ENCODE measurements at regions not wholly inside any gene's neighbourhood (a gene's known extent, or its start where the extent isn't known, plus 50 kb on each side); places are given as distances from the start of the nearest gene placed in this dataset.

DNA sequence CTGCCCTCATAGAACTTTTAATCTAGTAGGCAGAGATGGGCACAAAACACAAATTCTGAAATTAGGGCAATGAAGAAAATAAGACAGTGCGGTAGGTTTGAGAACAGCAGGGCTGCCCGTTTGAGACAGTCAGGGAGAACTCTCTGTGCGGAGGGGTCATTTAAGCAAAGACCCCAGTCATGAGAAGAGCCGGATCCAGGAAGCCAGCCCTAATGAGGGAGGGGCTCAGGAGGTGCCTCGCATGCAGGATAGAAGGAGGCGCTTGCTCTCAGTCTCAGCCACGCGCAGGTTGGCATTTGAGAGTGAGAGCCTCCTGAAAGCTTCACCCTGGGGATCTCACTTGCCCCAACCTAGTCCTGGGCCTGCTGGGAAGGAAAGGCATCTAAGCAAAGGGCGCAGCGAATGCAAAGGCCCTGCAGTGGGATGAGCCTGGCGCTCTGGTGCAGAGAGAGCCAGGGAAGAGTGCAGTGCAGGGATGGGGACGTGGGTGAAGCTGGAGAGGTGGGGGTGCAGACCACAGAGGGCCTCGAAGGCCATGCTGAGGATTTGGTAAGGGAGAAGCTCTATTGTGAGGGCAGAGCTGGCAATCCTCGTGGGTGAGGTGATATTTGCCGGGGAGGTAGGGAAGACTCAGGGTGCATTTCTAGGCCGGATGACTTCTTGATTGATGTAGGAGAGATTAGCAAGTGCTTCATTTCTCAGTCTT, 130.0 kb upstream of the PTPN1 start:
- DNase-seq = no peak

DNA sequence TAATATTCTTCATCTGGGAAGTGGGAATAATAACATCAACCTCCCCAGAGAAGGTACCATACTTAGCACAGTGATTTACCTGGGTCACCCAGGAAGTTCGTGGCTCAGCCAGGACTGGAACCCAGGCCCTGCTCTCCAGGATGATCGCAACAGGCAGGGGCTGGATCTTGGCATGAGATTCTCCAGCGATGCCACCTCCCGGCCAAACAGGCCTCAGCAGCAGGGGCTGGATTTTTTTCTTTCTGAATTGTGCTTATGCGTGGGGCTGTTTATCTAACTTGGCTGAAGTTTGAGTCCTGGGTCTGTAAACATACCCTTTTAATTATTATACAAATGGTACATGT, 129.5 kb upstream of the PTPN1 start:
- no peak for DNase-seq

DNA sequence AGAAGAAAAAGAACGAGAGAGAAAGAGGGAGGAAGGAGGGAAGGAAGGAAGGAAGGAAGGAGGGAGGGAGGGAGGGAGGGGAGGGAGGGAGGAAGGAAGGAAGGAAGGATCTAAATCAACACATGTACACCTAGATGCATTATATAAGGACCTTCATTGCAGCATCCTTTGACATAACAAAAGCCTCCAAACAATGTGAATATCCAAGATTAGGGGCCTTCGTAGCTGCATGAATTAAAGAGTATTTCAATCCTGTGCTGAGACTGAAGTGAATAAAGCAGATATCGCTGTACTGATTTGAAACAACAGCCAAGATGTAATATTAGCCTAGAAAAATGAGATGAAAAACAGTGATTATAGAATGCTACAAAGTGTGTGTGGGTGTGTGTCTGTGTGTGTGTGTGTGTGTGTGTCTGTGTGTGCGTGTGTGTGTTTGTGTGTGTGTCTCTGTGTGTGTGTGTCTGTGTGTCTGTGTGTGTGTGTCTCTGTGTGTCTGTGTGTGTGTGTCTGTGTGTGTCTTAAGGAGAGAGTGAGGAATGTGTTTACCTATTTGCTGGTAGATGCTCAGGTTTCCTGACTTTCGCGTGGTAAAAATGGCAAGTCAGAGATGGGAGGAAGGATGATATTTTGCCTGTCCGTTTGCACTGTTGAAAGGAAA, 129.0 kb upstream of the PTPN1 start:
- DNase-seq = no peak

- DNase-seq = no peak
Measured at GRCh38 chr20:50381771-50382593, 128.2 kb upstream of the PTPN1 start.

DNA sequence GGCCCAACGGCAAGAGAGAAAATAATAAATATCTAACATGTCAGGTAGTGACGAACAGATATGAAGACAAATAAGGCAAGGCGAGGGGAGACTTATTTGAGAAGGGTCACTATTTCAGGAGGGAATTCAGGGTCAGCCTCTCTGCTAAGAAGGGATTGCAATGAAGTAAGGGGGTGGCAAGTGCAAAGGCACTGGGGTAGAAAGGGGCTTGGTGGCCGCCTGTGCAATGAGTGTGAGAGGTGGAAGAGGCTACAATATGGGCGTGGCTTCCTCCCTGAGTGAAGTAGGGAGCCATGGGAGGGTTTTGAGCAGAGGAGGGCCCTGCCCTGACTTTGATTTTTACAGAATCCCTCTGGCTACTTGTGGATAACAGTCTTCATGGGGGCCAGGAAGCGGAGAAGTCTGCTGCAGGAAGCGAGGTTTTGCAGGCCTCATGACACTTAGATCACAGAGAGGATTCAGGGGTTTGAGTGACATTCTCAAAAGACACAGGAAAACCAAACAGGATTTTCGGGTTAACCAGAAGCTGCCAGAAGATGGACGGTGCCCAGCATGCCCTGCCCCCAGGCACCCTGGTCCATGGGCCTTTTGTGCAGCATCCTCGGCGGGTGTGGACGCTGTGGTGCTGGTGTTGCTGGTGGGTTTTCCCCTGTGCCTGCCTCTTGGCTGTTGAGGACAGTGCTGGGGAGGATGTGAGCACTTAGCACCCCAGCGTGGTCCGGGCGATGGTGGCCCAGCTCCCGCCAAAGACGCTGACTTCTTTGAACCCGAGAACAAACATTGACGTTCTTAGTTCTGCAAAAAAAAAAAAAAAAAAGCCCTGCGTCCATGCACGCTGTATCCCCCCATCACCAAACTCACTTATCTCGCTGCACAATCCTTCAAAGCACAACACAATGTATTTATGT, 124.2 kb upstream of the PTPN1 start:
- DNase-seq = peak; percentile 29

DNA sequence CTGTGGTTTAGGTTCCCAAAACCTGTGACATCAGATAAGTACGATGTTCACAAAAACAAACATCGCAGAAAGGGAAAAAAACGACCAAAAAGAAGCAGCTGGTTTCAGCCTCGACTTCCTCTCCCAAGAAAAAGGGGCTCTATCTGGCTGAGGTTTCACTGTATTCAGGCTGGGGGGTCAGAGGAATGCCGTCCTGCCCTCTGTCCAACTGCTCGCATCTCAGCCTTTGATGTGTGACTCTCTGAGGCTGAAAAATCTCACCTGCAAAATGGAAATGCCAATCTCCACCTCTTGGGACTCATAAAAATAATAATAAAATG, 123.6 kb upstream of the PTPN1 start:
- DNase-seq = no peak

- DNase-seq = no peak
Measured at GRCh38 chr20:50387218-50387995, 122.8 kb upstream of the PTPN1 start.

GRCh38 chr20:50387996-50388332, 122.2 kb upstream of the PTPN1 start:
- DNase-seq = no peak

- DNase-seq = no peak
Measured at GRCh38 chr20:50388733-50389437, 121.3 kb upstream of the PTPN1 start.

- no peak for DNase-seq
Measured at GRCh38 chr20:50389438-50389807, 120.8 kb upstream of the PTPN1 start.

GRCh38 chr20:50389808-50390684, 120.1 kb upstream of the PTPN1 start:
- no peak for DNase-seq

GRCh38 chr20:50390685-50391443, 119.3 kb upstream of the PTPN1 start:
- DNase-seq = no peak

DNA sequence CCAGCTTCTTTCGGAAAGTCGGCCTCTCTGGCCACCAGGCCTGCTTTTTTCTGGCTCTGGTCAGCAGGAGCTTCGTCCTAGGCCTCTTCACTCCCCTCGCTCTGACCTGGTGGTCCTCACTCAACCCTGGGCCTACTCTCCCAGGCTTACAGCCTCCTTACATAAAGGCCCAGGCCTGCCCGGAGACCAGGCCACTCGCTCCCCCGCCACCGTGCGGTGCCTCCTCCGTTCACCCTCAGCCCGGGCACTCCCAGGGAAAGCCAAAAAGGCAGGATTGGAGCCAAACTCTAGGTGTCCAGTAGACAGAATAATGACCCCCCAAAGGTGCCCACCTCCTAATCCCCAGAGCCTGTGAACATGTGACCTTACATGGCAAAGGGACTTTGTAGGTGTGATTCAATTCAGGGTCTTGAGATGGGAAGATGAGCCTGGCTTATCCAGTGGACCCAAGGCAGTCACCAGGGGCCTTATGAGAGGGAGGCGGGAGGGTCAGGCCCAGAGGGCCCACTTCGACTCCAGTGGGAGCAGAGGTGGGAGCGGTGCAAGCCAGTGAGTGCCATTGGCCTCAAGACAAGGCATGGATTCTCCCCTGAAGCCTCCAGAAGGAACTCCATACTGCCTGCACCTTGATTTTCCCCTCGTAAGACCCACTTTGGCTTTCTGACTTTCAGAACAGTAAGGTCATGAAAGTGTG, 118.6 kb upstream of the PTPN1 start:
- DNase-seq = no peak

DNA sequence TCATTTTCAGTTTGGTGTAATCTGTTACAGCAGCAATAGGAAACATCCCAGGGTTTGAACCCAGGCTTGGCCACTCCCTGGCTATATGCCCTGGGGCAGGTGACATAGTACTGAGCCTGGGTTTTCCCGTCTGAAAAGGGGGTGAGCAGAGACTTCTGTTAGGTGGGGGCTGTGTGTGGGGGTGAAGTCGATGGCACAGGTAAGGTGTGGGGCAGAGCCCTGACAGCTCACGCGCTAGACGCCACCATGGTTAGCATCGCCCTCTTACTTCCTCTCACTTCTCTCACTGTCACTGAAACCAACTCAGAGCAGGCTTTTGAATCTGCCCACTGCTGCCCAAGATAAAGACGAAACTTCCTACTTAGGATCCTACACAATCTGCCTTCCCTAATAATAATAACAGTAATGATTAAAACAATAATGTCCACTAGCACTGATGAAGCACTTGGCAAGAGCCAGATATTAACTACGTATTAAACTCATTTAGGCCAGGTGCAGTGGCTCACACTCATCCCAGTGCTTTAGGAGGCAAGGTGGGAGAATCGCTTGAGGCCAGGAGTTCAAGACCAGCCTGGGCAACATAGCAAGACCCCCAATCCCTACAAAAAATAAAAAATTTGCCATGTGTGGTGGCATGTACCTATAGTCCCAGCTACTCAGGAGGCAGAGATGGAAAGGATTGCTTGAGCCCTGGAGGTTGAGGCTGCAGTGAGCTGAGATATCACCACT, 117.9 kb upstream of the PTPN1 start:
- no peak for DNase-seq

GRCh38 chr20:50393242-50393641, 116.9 kb upstream of the PTPN1 start:
- no peak for DNase-seq

DNA sequence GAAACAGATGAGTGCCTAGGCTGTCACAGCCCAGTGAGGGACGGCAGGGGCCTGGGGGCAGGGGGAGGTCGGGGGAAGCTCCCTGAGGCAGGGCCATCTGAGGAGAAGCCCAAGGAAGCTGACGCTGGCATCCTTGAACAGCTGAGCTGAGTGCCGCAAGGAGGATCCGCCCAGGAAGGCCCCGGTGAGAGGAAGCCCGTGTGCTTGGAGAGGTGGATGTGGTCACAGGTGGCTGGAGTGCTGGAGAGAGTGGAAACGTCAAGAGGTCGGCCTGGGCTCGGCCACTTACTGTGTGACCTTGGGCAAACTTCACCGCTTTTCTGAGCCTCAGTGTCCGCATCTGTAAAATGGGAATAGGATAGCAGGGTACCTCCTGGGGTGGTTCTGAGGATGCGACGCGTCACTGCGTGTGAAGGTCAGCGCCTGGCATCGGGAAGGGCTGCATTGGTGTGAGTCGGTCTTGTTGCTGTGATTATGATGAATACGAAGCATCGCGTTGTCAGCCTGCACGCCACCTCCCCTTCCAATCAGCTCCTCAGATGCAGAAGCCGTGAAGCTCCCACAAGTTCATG, 116.1 kb upstream of the PTPN1 start:
- no peak for DNase-seq

- no peak for DNase-seq
Measured at GRCh38 chr20:50394569-50394968, 115.6 kb upstream of the PTPN1 start.

DNA sequence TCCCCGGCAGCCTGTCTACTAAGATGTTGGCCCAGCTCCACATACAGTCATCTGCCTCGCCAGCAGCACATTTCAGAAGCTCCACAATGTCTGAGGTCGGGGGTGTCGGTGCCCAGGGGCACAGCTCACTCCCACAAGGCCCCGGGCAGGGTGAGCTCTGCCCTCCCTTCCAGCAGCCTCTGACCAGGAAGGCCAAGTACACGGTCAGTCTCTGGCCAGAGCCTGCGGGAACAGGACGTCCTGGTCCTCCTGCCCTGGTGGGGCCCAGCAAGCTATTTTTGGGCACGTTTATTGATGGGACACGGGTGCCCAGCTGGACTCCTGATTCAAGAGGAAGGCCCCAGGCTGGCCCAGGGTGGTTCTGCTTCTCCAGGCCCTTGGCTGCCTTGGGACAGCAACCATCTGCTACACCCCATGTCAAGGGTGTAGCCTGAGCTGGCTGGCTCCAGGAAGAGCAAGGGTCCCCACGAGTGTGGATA, 114.9 kb upstream of the PTPN1 start:
- no peak for DNase-seq
